CD14-positive monocyte (primary cell): ENCODE measurements at regions not wholly inside any gene's neighbourhood (a gene's known extent, or its start where the extent isn't known, plus 50 kb on each side); places are given as distances from the start of the nearest gene placed in this dataset.
A peak's percentile ranks its signal among the peaks of the same experiment; 100 is the strongest.

Source experiments
- DNase-seq, 3 donors: peaks; one replicate each; pipeline ENCODE4 v3.0.0-alpha.2; 2011 to 2022
- H2AFZ ChIP-seq: 2 replicates; pipeline ENCODE4 v1.6.0; 2012; ENCODE audit warnings: mild to moderate bottlenecking, low read depth, low read length, inconsistent platforms; ENCODE audit not compliant: insufficient read depth, poor library complexity, severe bottlenecking
- H3K27ac ChIP-seq, 2 donors: 1 replicate in 1 of 2; 2 replicates in 1 of 2; pipeline ENCODE4 v1.5.1; 2012 to 2013; ENCODE audit warnings: low read length in 2 of 2, control low read depth in 1 of 2, inconsistent platforms in 1 of 2, low read depth in 1 of 2, mild to moderate bottlenecking in 1 of 2
- H3K27me3 ChIP-seq, 2 donors: one replicate each; pipeline versions ENCODE4 v1.6.0 to v1.6.1; 2011 to 2013; ENCODE audit warnings: low read length in 2 of 2; ENCODE audit not compliant: control insufficient read depth in 2 of 2, insufficient read depth in 2 of 2
- H3K36me3 ChIP-seq, 2 donors: replicated peaks in 1 of 2; 1 replicate in 1 of 2; 2 replicates in 1 of 2; pipeline versions ENCODE4 v1.5.1 to v1.6.1; 2012 to 2013; ENCODE audit warnings: low read length in 2 of 2, control low read depth in 1 of 2, inconsistent platforms in 1 of 2, mild to moderate bottlenecking in 1 of 2; ENCODE audit not compliant: insufficient read depth in 2 of 2, control insufficient read depth in 1 of 2
- H3K4me1 ChIP-seq, 2 donors: 1 replicate in 1 of 2; 2 replicates in 1 of 2; pipeline versions ENCODE4 v1.5.1 to v1.6.1; 2012 to 2013; ENCODE audit warnings: low read length in 2 of 2, control low read depth in 1 of 2, inconsistent platforms in 1 of 2, mild to moderate bottlenecking in 1 of 2, moderate library complexity in 1 of 2; ENCODE audit not compliant: insufficient read depth in 2 of 2, control insufficient read depth in 1 of 2
- H3K4me2 ChIP-seq: replicated peaks from 2 replicates; pipeline ENCODE3; 2012; ENCODE audit warnings: low read length, moderate library complexity, mild to moderate bottlenecking; ENCODE audit not compliant: poor library complexity, severe bottlenecking; ENCODE audit errors: extremely low read depth
- H3K4me3 ChIP-seq, 3 experiments: fragments of 200-600 bp in 1 of 3; sonication (generic) in 1 of 3; replicated peaks in 1 of 3; 1 replicate in 2 of 3; 2 replicates in 1 of 3; pipeline ENCODE4 v1.5.1; 2011 to 2013; ENCODE audit warnings: low read length in 3 of 3, mild to moderate bottlenecking in 3 of 3, control low read depth in 2 of 3, low read depth in 2 of 3, inconsistent platforms in 1 of 3, moderate library complexity in 1 of 3
- H3K79me2 ChIP-seq: 2 replicates; pipeline ENCODE4 v1.6.0; 2012; ENCODE audit warnings: mild to moderate bottlenecking, control low read depth, inconsistent platforms, low read length, moderate library complexity; ENCODE audit not compliant: insufficient read depth
- H3K9ac ChIP-seq: 2 replicates; pipeline ENCODE4 v1.6.0; 2017; ENCODE audit warnings: low read length, mild to moderate bottlenecking; ENCODE audit not compliant: insufficient read depth, poor library complexity, severe bottlenecking
- H3K9me3 ChIP-seq, 2 donors: replicated peaks in 1 of 2; 1 replicate in 1 of 2; 2 replicates in 1 of 2; pipeline versions ENCODE4 v1.5.1 to v1.6.1; 2012 to 2013; ENCODE audit warnings: low read length in 2 of 2, control low read depth in 1 of 2; ENCODE audit not compliant: control insufficient read depth in 1 of 2, insufficient read depth in 1 of 2
- H4K20me1 ChIP-seq: 2 replicates; pipeline ENCODE4 v1.6.0; 2012; ENCODE audit warnings: mild to moderate bottlenecking, low read length, control low read depth, moderate library complexity; ENCODE audit not compliant: insufficient read depth
- H3K27ac Mint-ChIP-seq, 7 donors: one replicate each; pipeline ENCODE4 v1.8.0; 2020; ENCODE audit warnings: mild to moderate bottlenecking in 7 of 7, mixed read lengths in 7 of 7, moderate library complexity in 6 of 7, inconsistent platforms in 2 of 7
- H3K27me3 Mint-ChIP-seq, 3 donors: one replicate each; pipeline ENCODE4 v1.8.0; 2021 to 2022; ENCODE audit warnings: low read depth in 3 of 3, mild to moderate bottlenecking in 3 of 3, mixed read lengths in 3 of 3, moderate library complexity in 3 of 3, inconsistent platforms in 1 of 3
- H3K36me3 Mint-ChIP-seq, 2 donors: one replicate each; pipeline ENCODE4 v1.8.0; 2020; ENCODE audit warnings: mixed read lengths in 2 of 2, inconsistent platforms in 1 of 2, mild to moderate bottlenecking in 1 of 2
- H3K4me1 Mint-ChIP-seq: one replicate; pipeline ENCODE4 v1.8.0; 2020; ENCODE audit warnings: mild to moderate bottlenecking, mixed read lengths
- H3K4me3 Mint-ChIP-seq, 2 donors: one replicate each; pipeline ENCODE4 v1.8.0; 2020; ENCODE audit warnings: mild to moderate bottlenecking in 2 of 2, mixed read lengths in 2 of 2, moderate library complexity in 1 of 2
- H3K9me3 Mint-ChIP-seq, 7 donors: one replicate each; pipeline ENCODE4 v1.8.0; 2020 to 2022; ENCODE audit warnings: mixed read lengths in 7 of 7, mild to moderate bottlenecking in 6 of 7, moderate library complexity in 6 of 7, inconsistent platforms in 2 of 7
- CTCF ChIP-seq: fragments of 200-600 bp; IDR thresholded peaks from one replicate; pipeline ENCODE4 v1.8.0; 2022; ENCODE audit warnings: antibody characterized with exemption, mild to moderate bottlenecking
- WGBS: methylation state at CpG from one replicate; pipeline ENCODE4 v1.1.5; 2013; ENCODE audit warnings: missing lambda C conversion rate; ENCODE audit not compliant: insufficient coverage; 5-methylcytosine and 5-hydroxymethylcytosine counted together
- intact Hi-C, 2 donors: fragments of 100-400 bp; cut with micrococcal nuclease; formaldehyde crosslinking; loops; one replicate each; pipeline versions ENCODE4 v1.15.0 to v1.15.1; 2023

- Mint-ChIP-seq H3K27ac (peak overlapping the region in 1 of 7 donors; percentile 20), H3K4me1 (peaks cover 19% of the 10 kb centered on the region), H3K4me3 (no peak overlapping the region), H3K9me3 (no peaks in the 10 kb centered on the region), H3K36me3 (no peaks in the 10 kb centered on the region), H3K27me3 (peaks cover 0 to 6% (median 4%) of the 10 kb centered on the region in 3 donors)
- no peak overlapping the region for H3K4me2 ChIP-seq
- H2AFZ ChIP-seq, result no peak overlapping the region
- no peak for TF ChIP-seq CTCF
- no peaks in the 10 kb centered on the region for H4K20me1 ChIP-seq
- no peak overlapping the region for H3K27ac ChIP-seq
- H3K9me3 ChIP-seq, result no peaks in the 10 kb centered on the region
- intact Hi-C loops, result no loop called here
- DNase-seq, result no peak
- no peak overlapping the region for H3K4me3 ChIP-seq
- no peaks in the 10 kb centered on the region for H3K79me2 ChIP-seq
- no peaks in the 10 kb centered on the region for H3K36me3 ChIP-seq
- H3K27me3 ChIP-seq, result no peaks in the 10 kb centered on the region
- peaks cover 17 to 19% of the 10 kb centered on the region in 2 donors for H3K4me1 ChIP-seq
- no peak overlapping the region for H3K9ac ChIP-seq
- 97% methylated on average over 5 of the region's 6 CpGs for WGBS
These were observed 244.4 kb downstream of the OPA1 start for GRCh38 chr3:193837347-193837827.

DNA sequence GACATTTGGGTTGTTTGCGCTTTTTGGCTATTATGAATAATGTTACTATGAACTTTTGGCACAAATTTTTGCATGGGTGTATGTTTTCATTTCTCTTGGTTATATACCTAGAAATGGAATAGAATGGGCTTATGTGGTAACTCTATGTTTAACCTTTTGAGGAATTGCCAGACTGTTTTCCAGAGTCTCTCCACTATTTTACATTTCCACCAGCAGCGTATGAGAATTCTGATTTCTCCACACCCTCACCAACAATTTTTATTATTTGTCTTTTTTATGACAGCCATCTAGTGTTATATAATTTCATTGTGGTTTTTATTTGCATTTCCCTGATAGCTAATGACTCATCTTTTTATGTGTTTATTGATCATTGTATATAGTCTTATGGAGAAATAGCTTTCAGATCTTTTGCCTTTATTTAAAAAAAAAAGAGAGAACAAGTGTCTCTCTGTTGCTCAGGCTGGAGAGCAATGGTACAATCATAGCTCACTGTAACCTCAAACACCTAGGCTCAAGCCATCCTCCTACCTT, 247.2 kb downstream of the OPA1 start:
- WGBS, result no CpG with 5 or more reads among the region's 2 CpGs
- peaks cover 15 to 19% of the 10 kb centered on the region in 2 donors for H3K4me1 ChIP-seq
- H4K20me1 ChIP-seq, result no peaks in the 10 kb centered on the region
- no peak overlapping the region for H3K4me2 ChIP-seq
- no peaks in the 10 kb centered on the region for H3K36me3 ChIP-seq
- Mint-ChIP-seq H3K9me3 (peaks cover 0 to 2% (median 0%) of the 10 kb centered on the region in 7 donors), H3K4me3 (no peak overlapping the region), H3K4me1 (peaks cover 19% of the 10 kb centered on the region), H3K36me3 (no peaks in the 10 kb centered on the region), H3K27ac (peak overlapping the region in 1 of 7 donors; percentile 61), H3K27me3 (peaks cover 2 to 6% (median 4%) of the 10 kb centered on the region in 3 donors)
- H3K9ac ChIP-seq, result no peak overlapping the region
- no peaks in the 10 kb centered on the region for H3K79me2 ChIP-seq
- DNase-seq, result no peak
- no peak overlapping the region for H2AFZ ChIP-seq
- H3K27me3 ChIP-seq, result no peaks in the 10 kb centered on the region
- no peaks in the 10 kb centered on the region for H3K9me3 ChIP-seq
- no peak overlapping the region for H3K4me3 ChIP-seq
- TF ChIP-seq CTCF, result no peak
- H3K27ac ChIP-seq, result no peak overlapping the region
- intact Hi-C loops, result no loop called here
